CD4-positive, alpha-beta memory T cell (primary cell): ENCODE measurements at regions not wholly inside any gene's neighbourhood (a gene's known extent, or its start where the extent isn't known, plus 50 kb on each side); places are given as distances from the start of the nearest gene placed in this dataset.

ENCODE experiments used
- CTCF ChIA-PET: fragments of 350-600 bp; sonication (Branson Sonifier 250); formaldehyde crosslinking; loops from one replicate; lab custom pipeline; 2021; ENCODE audit warnings: inconsistent platforms; ENCODE audit not compliant: partially characterized antibody; lab: Charles Lee
- POLR2A ChIA-PET: fragments of 350-600 bp; sonication (Branson Sonifier 250); formaldehyde crosslinking; loops from one replicate; lab custom pipeline; 2021; ENCODE audit not compliant: partially characterized antibody; lab: Charles Lee
- DNase-seq, 5 donors: peaks; one replicate each; pipeline versions ENCODE4 v3.0.0 to v3.0.0-alpha.2; 2020 to 2022; ENCODE audit warnings: mixed read lengths in 1 of 5
- H3K27ac ChIP-seq: one replicate; pipeline ENCODE4 v1.7.0; 2013; ENCODE audit warnings: low read depth, low read length
- H3K27me3 ChIP-seq: 2 replicates; pipeline ENCODE4 v1.7.0; 2013; ENCODE audit warnings: mild to moderate bottlenecking, low read length, moderate library complexity; ENCODE audit not compliant: insufficient read depth
- H3K36me3 ChIP-seq: 2 replicates; pipeline ENCODE4 v1.7.0; 2013; ENCODE audit warnings: mild to moderate bottlenecking, low read length, moderate library complexity; ENCODE audit not compliant: insufficient read depth
- H3K4me1 ChIP-seq: 2 replicates; pipeline ENCODE4 v1.7.0; 2013; ENCODE audit warnings: mild to moderate bottlenecking, low read length, moderate library complexity; ENCODE audit not compliant: insufficient read depth
- H3K4me3 ChIP-seq, 2 donors: one replicate each; pipeline ENCODE4 v1.7.0; 2013; ENCODE audit warnings: low read length in 2 of 2, mild to moderate bottlenecking in 1 of 2
- H3K9me3 ChIP-seq, 2 donors: one replicate each; pipeline ENCODE4 v1.7.0; 2013; ENCODE audit warnings: low read length in 2 of 2, control low read depth in 1 of 2; ENCODE audit not compliant: control insufficient read depth in 1 of 2
- H3K27ac Mint-ChIP-seq, 7 donors: one replicate each; pipeline ENCODE4 v1.8.0; 2020 to 2021; ENCODE audit warnings: mixed read lengths in 7 of 7, mild to moderate bottlenecking in 6 of 7, inconsistent platforms in 3 of 7, moderate library complexity in 3 of 7
- H3K27me3 Mint-ChIP-seq, 2 donors: one replicate each; pipeline ENCODE4 v1.8.0; 2020 to 2021; ENCODE audit warnings: mixed read lengths in 2 of 2
- H3K36me3 Mint-ChIP-seq, 2 donors: one replicate each; pipeline ENCODE4 v1.8.0; 2020 to 2021; ENCODE audit warnings: mixed read lengths in 2 of 2, inconsistent platforms in 1 of 2, mild to moderate bottlenecking in 1 of 2
- H3K4me1 Mint-ChIP-seq, 4 donors: one replicate each; pipeline ENCODE4 v1.8.0; 2020 to 2021; ENCODE audit warnings: mixed read lengths in 4 of 4, mild to moderate bottlenecking in 1 of 4
- H3K4me3 Mint-ChIP-seq, 8 donors: one replicate each; pipeline ENCODE4 v1.8.0; 2020 to 2021; ENCODE audit warnings: mixed read lengths in 8 of 8, mild to moderate bottlenecking in 7 of 8, moderate library complexity in 6 of 8, inconsistent platforms in 3 of 8
- H3K9me3 Mint-ChIP-seq, 8 donors: one replicate each; pipeline ENCODE4 v1.8.0; 2020 to 2021; ENCODE audit warnings: mixed read lengths in 8 of 8, mild to moderate bottlenecking in 5 of 8, inconsistent platforms in 3 of 8, moderate library complexity in 1 of 8
- intact Hi-C: fragments of 100-400 bp; cut with micrococcal nuclease; formaldehyde crosslinking; loops from one replicate; pipeline ENCODE4 v1.15.1; 2023

DNA sequence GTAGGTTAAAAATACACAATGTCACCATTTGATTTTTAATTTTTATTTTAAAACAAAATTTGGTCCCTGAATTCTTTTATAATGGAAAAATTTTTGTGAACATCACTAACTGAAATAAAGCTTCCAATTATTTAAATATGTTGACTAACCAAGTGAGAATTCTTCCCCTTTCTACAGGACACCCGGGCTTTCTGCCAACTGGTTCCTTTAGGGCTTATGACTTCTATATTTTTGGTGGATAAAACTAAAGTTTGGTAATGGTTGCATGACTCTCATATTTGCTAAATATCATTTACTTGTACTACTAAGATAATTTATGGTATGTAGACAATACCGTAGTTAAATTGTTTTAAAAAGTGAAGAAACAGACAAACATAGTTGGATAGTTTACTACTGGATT, 291.0 kb upstream of the DOK6 start:
- H3K9me3 ChIP-seq, result no peaks in the 10 kb centered on the region
- intact Hi-C loops, result no loop called here
- ChIA-PET POLR2A (no interaction called here), CTCF (no interaction called here)
- peaks cover 0 to 2% (median 0%) of the 10 kb centered on the region in 8 donors for H3K9me3 Mint-ChIP-seq
- H3K4me1 Mint-ChIP-seq, result no peaks in the 10 kb centered on the region
- no peaks in the 10 kb centered on the region for H3K27me3 Mint-ChIP-seq
- no peak overlapping the region for H3K4me3 ChIP-seq
- no peaks in the 10 kb centered on the region for H3K27me3 ChIP-seq
- no peak overlapping the region for H3K27ac Mint-ChIP-seq
- DNase-seq, result no peak
- no peak overlapping the region for H3K27ac ChIP-seq
- H3K4me1 ChIP-seq, result no peaks in the 10 kb centered on the region
- no peaks in the 10 kb centered on the region for H3K36me3 ChIP-seq
- H3K4me3 Mint-ChIP-seq, result no peak overlapping the region
- H3K36me3 Mint-ChIP-seq, result no peaks in the 10 kb centered on the region

DNA sequence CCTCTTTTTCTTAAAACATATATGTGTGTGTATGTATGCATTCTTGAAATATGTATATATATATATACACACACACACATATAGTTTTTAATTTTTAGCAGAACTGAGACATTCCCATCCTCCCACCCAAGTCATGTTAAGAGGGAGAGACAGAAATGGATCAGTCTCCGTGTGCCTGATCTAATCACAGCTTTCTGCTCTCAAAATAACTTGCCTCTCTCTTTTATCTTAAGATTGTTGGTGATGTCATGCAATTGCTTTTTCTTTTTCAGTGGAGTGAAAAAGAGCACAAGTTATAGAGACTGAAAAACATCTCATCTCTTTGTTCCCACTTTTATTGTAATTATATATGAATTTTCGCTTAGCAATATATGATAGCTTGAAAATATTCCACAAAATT, 279.9 kb upstream of the DOK6 start:
- Mint-ChIP-seq H3K27me3 (peaks cover 1% of the 10 kb centered on the region in 2 donors), H3K9me3 (no peaks in the 10 kb centered on the region), H3K4me1 (no peaks in the 10 kb centered on the region), H3K27ac (no peak overlapping the region), H3K4me3 (no peak overlapping the region), H3K36me3 (no peaks in the 10 kb centered on the region)
- intact Hi-C loops, result no loop called here
- Histone ChIP-seq H3K36me3 (no peaks in the 10 kb centered on the region), H3K4me1 (no peaks in the 10 kb centered on the region), H3K4me3 (no peak overlapping the region), H3K27ac (no peak overlapping the region), H3K9me3 (no peaks in the 10 kb centered on the region), H3K27me3 (no peaks in the 10 kb centered on the region)
- POLR2A ChIA-PET, result no interaction called here
- CTCF ChIA-PET, result no interaction called here
- no peak for DNase-seq

DNA sequence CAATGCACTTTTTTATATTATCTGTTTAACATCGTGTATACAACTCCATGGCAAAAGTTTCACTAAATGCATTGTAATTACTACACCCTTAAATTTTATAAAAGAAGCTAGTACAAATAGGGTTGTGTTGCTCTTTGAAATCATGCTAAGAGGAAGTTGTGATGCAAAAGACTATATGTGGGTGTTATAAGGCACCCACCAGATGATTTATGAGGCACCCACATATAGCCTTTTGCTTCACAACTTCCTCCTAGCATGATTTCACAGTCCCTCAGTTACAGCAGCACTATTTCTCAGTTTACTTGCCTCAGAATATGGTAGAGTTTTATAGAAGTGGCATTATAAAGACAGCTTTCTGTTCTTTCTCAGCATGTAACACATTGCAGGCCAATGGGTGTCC, 277.3 kb upstream of the DOK6 start:
- Mint-ChIP-seq H3K4me1 (no peaks in the 10 kb centered on the region), H3K27ac (no peak overlapping the region), H3K4me3 (no peak overlapping the region), H3K27me3 (peaks cover 1% of the 10 kb centered on the region in 2 donors), H3K9me3 (no peaks in the 10 kb centered on the region), H3K36me3 (no peaks in the 10 kb centered on the region)
- intact Hi-C loops, result no loop called here
- ChIA-PET POLR2A (no interaction called here), CTCF (no interaction called here)
- Histone ChIP-seq H3K27me3 (no peaks in the 10 kb centered on the region), H3K36me3 (no peaks in the 10 kb centered on the region), H3K4me1 (no peaks in the 10 kb centered on the region), H3K4me3 (no peak overlapping the region), H3K27ac (no peak overlapping the region), H3K9me3 (no peaks in the 10 kb centered on the region)
- DNase-seq, result no peak

DNA sequence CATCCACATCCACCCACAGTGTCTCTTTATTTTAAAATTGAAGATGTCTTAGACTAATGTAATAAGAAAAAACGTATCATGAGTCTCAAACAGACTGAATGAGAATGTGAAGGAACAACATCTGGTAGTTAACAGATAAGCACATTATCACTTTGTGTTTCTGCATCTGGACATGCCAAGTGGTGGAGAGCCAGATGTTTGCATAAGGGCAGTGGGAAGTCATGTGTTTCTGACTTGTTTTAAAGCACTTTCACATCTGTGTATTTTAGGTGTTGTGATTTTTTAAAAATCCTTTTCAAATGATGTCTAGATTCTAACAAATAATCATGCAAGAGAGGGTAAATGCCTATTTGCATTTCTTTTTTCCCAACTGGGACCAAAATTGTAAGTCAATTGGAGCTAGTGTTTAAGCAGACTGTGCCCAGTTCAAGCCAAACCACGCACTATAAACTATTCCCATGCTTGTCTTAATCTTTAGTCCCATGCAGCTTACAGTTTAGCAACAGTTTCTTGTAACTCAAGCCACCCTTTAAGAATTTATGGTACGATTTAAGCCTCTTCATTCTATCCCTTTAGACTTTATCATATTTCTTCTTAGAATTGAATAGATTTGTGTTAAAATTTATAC, 272.7 kb upstream of the DOK6 start:
- H3K9me3 ChIP-seq, result no peaks in the 10 kb centered on the region
- Mint-ChIP-seq H3K4me1 (no peaks in the 10 kb centered on the region), H3K27ac (no peak overlapping the region), H3K9me3 (peaks cover 0 to 4% (median 1%) of the 10 kb centered on the region in 8 donors), H3K36me3 (no peaks in the 10 kb centered on the region), H3K27me3 (no peaks in the 10 kb centered on the region), H3K4me3 (no peak overlapping the region)
- H3K27me3 ChIP-seq, result no peaks in the 10 kb centered on the region
- H3K27ac ChIP-seq, result no peak overlapping the region
- intact Hi-C loops, result no loop called here
- no peak overlapping the region for H3K4me3 ChIP-seq
- no peak for DNase-seq
- ChIA-PET POLR2A (no interaction called here), CTCF (no interaction called here)
- H3K4me1 ChIP-seq, result no peaks in the 10 kb centered on the region
- H3K36me3 ChIP-seq, result no peaks in the 10 kb centered on the region

DNA sequence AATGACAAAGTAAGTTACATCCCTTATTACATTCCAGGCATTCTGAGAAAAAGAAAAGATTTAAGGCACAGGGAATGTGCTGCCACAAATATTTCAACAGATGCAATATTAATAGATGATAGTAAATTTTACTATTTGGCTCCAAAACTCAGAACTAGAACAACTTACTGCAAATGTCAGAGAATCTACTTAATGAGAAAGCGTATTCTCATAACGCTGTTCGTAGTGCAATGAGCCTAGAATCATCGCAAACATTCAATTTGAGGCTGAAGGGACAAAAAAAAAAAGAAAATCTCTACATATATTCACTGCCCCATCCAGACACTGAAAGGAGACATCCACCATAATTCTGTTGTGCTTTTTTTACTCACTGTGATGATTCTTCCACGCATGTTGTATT, 272.1 kb upstream of the DOK6 start:
- Histone ChIP-seq H3K9me3 (no peaks in the 10 kb centered on the region), H3K27ac (no peak overlapping the region), H3K27me3 (no peaks in the 10 kb centered on the region), H3K4me3 (no peak overlapping the region), H3K36me3 (no peaks in the 10 kb centered on the region), H3K4me1 (no peaks in the 10 kb centered on the region)
- ChIA-PET POLR2A (no interaction called here), CTCF (no interaction called here)
- no peak overlapping the region for H3K27ac Mint-ChIP-seq
- H3K27me3 Mint-ChIP-seq, result no peaks in the 10 kb centered on the region
- DNase-seq, result no peak
- H3K4me3 Mint-ChIP-seq, result no peak overlapping the region
- no peaks in the 10 kb centered on the region for H3K36me3 Mint-ChIP-seq
- intact Hi-C loops, result no loop called here
- no peaks in the 10 kb centered on the region for H3K4me1 Mint-ChIP-seq
- H3K9me3 Mint-ChIP-seq, result peaks cover 0 to 10% (median 2%) of the 10 kb centered on the region in 8 donors

DNA sequence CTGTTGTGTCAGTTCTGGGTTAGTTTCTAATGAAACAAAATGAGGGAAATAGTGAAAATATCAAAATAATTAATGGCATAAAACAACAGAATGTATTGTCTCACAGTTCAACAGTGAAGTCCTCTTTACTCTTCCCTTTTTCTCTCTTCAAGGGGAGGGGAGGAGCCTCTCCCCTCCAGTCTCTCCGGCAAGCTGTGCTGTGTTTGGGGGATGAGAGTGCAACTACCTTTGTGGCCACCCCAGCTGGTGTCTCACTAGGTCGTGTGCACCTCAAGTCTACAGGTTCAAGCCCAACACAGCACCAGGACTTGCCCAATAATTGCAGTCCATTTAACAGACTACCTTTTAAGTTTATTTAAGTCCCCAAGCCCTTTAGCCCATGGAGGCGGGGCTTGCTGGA, 271.7 kb upstream of the DOK6 start:
- no peak for DNase-seq
- POLR2A ChIA-PET, result no interaction called here
- intact Hi-C loops, result no loop called here
- Mint-ChIP-seq H3K36me3 (no peaks in the 10 kb centered on the region), H3K27ac (no peak overlapping the region), H3K4me3 (no peak overlapping the region), H3K9me3 (peaks cover 0 to 10% (median 2%) of the 10 kb centered on the region in 8 donors), H3K4me1 (no peaks in the 10 kb centered on the region), H3K27me3 (no peaks in the 10 kb centered on the region)
- no peak overlapping the region for H3K4me3 ChIP-seq
- no peak overlapping the region for H3K27ac ChIP-seq
- no peaks in the 10 kb centered on the region for H3K4me1 ChIP-seq
- CTCF ChIA-PET, result no interaction called here
- no peaks in the 10 kb centered on the region for H3K27me3 ChIP-seq
- H3K36me3 ChIP-seq, result no peaks in the 10 kb centered on the region
- no peaks in the 10 kb centered on the region for H3K9me3 ChIP-seq

DNA sequence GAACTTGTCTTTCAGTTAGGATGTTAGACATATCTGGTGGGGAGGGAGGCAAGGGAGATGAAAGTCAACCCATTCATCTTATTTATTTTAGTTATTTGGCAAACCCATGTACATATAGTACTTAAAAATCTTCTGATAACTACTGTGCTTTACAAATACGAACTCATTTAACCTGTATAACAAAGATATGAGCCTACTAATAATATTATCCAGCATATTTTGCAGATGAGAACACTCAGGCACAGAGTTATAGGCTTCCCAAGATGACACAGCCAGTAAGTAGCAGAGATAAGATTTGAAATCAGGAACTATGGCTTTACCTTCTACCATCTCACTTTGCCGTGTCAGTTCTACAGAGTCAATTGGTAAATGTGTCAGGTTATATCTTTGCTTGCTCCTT, 262.6 kb upstream of the DOK6 start:
- H3K4me3 Mint-ChIP-seq, result no peak overlapping the region

DNA sequence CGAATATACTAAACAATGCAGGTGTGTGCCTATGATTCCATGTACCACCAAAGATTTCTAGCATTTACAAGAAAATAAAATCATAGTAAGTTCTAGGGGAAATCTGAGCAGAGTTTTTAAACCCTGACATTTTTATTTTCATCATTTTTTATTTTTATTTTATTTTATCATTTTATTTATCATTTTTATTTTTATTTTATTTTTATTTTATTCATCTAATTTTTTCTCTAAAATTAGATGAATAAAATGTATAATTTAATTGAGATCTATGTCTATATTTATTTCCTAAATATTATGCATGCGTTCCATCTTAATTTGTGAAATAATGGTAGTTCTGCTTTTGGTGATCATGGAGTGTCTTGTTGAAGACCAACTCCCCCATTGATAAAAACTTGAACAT, 257.6 kb upstream of the DOK6 start:
- Histone ChIP-seq H3K4me3 (no peak overlapping the region), H3K27me3 (no peaks in the 10 kb centered on the region), H3K9me3 (no peaks in the 10 kb centered on the region), H3K4me1 (no peaks in the 10 kb centered on the region), H3K36me3 (no peaks in the 10 kb centered on the region), H3K27ac (no peak overlapping the region)
- ChIA-PET CTCF (no interaction called here), POLR2A (no interaction called here)
- intact Hi-C loops, result no loop called here
- H3K4me3 Mint-ChIP-seq, result no peak overlapping the region
- no peaks in the 10 kb centered on the region for H3K36me3 Mint-ChIP-seq
- no peak overlapping the region for H3K27ac Mint-ChIP-seq
- H3K4me1 Mint-ChIP-seq, result no peaks in the 10 kb centered on the region
- no peaks in the 10 kb centered on the region for H3K27me3 Mint-ChIP-seq
- H3K9me3 Mint-ChIP-seq, result peaks cover 0 to 5% (median 0%) of the 10 kb centered on the region in 8 donors
- DNase-seq, result no peak

More for the DNA sequence above, 262.6 kb upstream of the DOK6 start:
- intact Hi-C loops, result no loop called here
- Histone ChIP-seq H3K36me3 (no peaks in the 10 kb centered on the region), H3K27me3 (no peaks in the 10 kb centered on the region), H3K4me3 (no peak overlapping the region), H3K4me1 (no peaks in the 10 kb centered on the region), H3K9me3 (no peaks in the 10 kb centered on the region), H3K27ac (no peak overlapping the region)
- H3K27ac Mint-ChIP-seq, result no peak overlapping the region
- ChIA-PET POLR2A (no interaction called here), CTCF (no interaction called here)
- peaks cover 0 to 5% (median under 1%) of the 10 kb centered on the region in 8 donors for H3K9me3 Mint-ChIP-seq
- H3K36me3 Mint-ChIP-seq, result no peaks in the 10 kb centered on the region
- no peaks in the 10 kb centered on the region for H3K27me3 Mint-ChIP-seq
- no peaks in the 10 kb centered on the region for H3K4me1 Mint-ChIP-seq
- DNase-seq, result no peak
